H9 (cell line): ENCODE measurements at regions not wholly inside any gene's neighbourhood (a gene's known extent, or its start where the extent isn't known, plus 50 kb on each side); places are given as distances from the start of the nearest gene placed in this dataset.

Experiments used
- DNase-seq: peaks from one replicate; pipeline ENCODE4 v3.0.0-alpha.2; 2017
- H2AFZ ChIP-seq: one replicate; pipeline ENCODE4 v1.6.1; 2013; ENCODE audit warnings: mild to moderate bottlenecking, low read length, control low read depth, moderate library complexity
- H2AK5ac ChIP-seq: 2 replicates; pipeline ENCODE4 v1.6.1; 2013; ENCODE audit warnings: low read length, control low read depth, mixed read lengths; ENCODE audit not compliant: insufficient read length
- H2BK120ac ChIP-seq: one replicate; pipeline ENCODE4 v1.6.1; 2013; ENCODE audit warnings: low read depth, mild to moderate bottlenecking, low read length, control low read depth, inconsistent platforms; ENCODE audit not compliant: poor library complexity, severe bottlenecking
- H2BK12ac ChIP-seq: 2 replicates; pipeline ENCODE4 v1.6.1; 2013; ENCODE audit warnings: low read length, control low read depth, mixed read lengths, low read depth; ENCODE audit not compliant: insufficient read length
- H2BK15ac ChIP-seq: 2 replicates; pipeline ENCODE4 v1.6.1; 2013; ENCODE audit warnings: low read depth, low read length, control low read depth
- H2BK20ac ChIP-seq: one replicate; pipeline ENCODE4 v1.6.1; 2013; ENCODE audit warnings: low read depth, mild to moderate bottlenecking, low read length, control low read depth, inconsistent platforms; ENCODE audit not compliant: poor library complexity, severe bottlenecking
- H2BK5ac ChIP-seq: 2 replicates; pipeline ENCODE4 v1.6.1; 2013; ENCODE audit warnings: low read length, control low read depth, mixed read lengths; ENCODE audit not compliant: insufficient read length
- H3K14ac ChIP-seq: 2 replicates; pipeline ENCODE4 v1.6.1; 2013; ENCODE audit warnings: low read length, control low read depth; ENCODE audit not compliant: insufficient read depth
- H3K18ac ChIP-seq: 2 replicates; pipeline ENCODE4 v1.6.1; 2013; ENCODE audit warnings: low read depth, mild to moderate bottlenecking, mixed read lengths, low read length, control low read depth; ENCODE audit not compliant: insufficient read length
- H3K23ac ChIP-seq: 2 replicates; pipeline ENCODE4 v1.6.1; 2013; ENCODE audit warnings: low read length, control low read depth, mixed read lengths, low read depth; ENCODE audit not compliant: insufficient read length
- H3K23me2 ChIP-seq: 2 replicates; pipeline ENCODE4 v1.6.1; 2013; ENCODE audit warnings: low read depth, mild to moderate bottlenecking, mixed read lengths, low read length, control low read depth; ENCODE audit not compliant: insufficient read length, poor library complexity, severe bottlenecking
- H3K27ac ChIP-seq: 2 replicates; pipeline ENCODE4 v1.5.1; 2013; ENCODE audit warnings: low read length, control low read depth, mixed read lengths, low read depth; ENCODE audit not compliant: insufficient read length
- H3K27me3 ChIP-seq: 2 replicates; pipeline ENCODE4 v1.6.1; 2013; ENCODE audit warnings: low read length, control low read depth, inconsistent platforms; ENCODE audit not compliant: insufficient read depth
- H3K4ac ChIP-seq: 2 replicates; pipeline ENCODE4 v1.6.1; 2013; ENCODE audit warnings: low read depth, mild to moderate bottlenecking, control low read depth, inconsistent platforms, low read length, moderate library complexity
- H3K4me1 ChIP-seq: 2 replicates; pipeline ENCODE4 v1.6.1; 2013; ENCODE audit warnings: low read length, control low read depth, inconsistent platforms; ENCODE audit not compliant: insufficient read depth
- H3K4me2 ChIP-seq: 2 replicates; pipeline ENCODE4 v1.6.1; 2013; ENCODE audit warnings: low read length, control low read depth, mixed read lengths; ENCODE audit not compliant: insufficient read length, insufficient read depth
- H3K56ac ChIP-seq: 2 replicates; pipeline ENCODE4 v1.6.1; 2013; ENCODE audit warnings: low read depth, mild to moderate bottlenecking, mixed read lengths, low read length, control low read depth; ENCODE audit not compliant: insufficient read length
- H3K79me1 ChIP-seq: 2 replicates; pipeline ENCODE4 v1.6.1; 2013; ENCODE audit warnings: low read depth, mild to moderate bottlenecking, moderate library complexity, low read length, control low read depth, inconsistent platforms; ENCODE audit not compliant: insufficient read depth, poor library complexity, severe bottlenecking
- H3K79me2 ChIP-seq: 2 replicates; pipeline ENCODE4 v1.6.1; 2013; ENCODE audit warnings: low read length, control low read depth, inconsistent platforms; ENCODE audit not compliant: insufficient read depth
- H3K9ac ChIP-seq: 2 replicates; pipeline ENCODE4 v1.6.1; 2013; ENCODE audit warnings: low read length, control low read depth, mixed read lengths; ENCODE audit not compliant: insufficient read length; ENCODE audit errors: extremely low read depth
- H3K9me3 ChIP-seq: one replicate; pipeline ENCODE4 v1.6.1; 2013; ENCODE audit warnings: low read depth, low read length, inconsistent platforms; ENCODE audit not compliant: control insufficient read depth
- H3T11ph ChIP-seq: one replicate; pipeline ENCODE4 v1.6.1; 2013; ENCODE audit warnings: mild to moderate bottlenecking, low read length, control low read depth, inconsistent platforms
- H4K20me1 ChIP-seq: one replicate; pipeline ENCODE4 v1.6.1; 2013; ENCODE audit not compliant: control insufficient read depth, insufficient read length, insufficient read depth
- H4K5ac ChIP-seq: 2 replicates; pipeline ENCODE4 v1.6.1; 2013; ENCODE audit warnings: low read depth, mild to moderate bottlenecking, mixed read lengths, low read length, control low read depth; ENCODE audit not compliant: insufficient read length
- H4K8ac ChIP-seq: replicated peaks from 2 replicates; pipeline ENCODE4 v1.6.1; 2013; ENCODE audit warnings: low read length, control low read depth, mixed read lengths, low read depth; ENCODE audit not compliant: insufficient read length
- H4K91ac ChIP-seq: 2 replicates; pipeline ENCODE4 v1.6.1; 2013; ENCODE audit warnings: low read depth, mild to moderate bottlenecking, moderate library complexity, mixed read lengths, low read length, control low read depth; ENCODE audit not compliant: insufficient read length
- H3K27ac Mint-ChIP-seq, 3 experiments: 2 replicates in 2 of 3; 3 replicates in 1 of 3; pipeline ENCODE4 v1.8.0; 2020 to 2021; ENCODE audit warnings: mixed read lengths in 3 of 3, mild to moderate bottlenecking in 1 of 3, moderate library complexity in 1 of 3
- H3K27me3 Mint-ChIP-seq: 2 replicates; pipeline ENCODE4 v1.8.0; 2021; ENCODE audit warnings: low read depth, mild to moderate bottlenecking, moderate library complexity, mixed read lengths
- H3K36me3 Mint-ChIP-seq, 3 experiments: 2 replicates in 2 of 3; 3 replicates in 1 of 3; pipeline ENCODE4 v1.8.0; 2020 to 2021; ENCODE audit warnings: low read depth in 3 of 3, mixed read lengths in 3 of 3; ENCODE audit not compliant: insufficient read depth in 1 of 3
- H3K4me1 Mint-ChIP-seq, 2 experiments: 2 replicates each; pipeline ENCODE4 v1.8.0; 2020; ENCODE audit warnings: mixed read lengths in 2 of 2
- H3K4me3 Mint-ChIP-seq, 2 experiments: 2 replicates in 1 of 2; 3 replicates in 1 of 2; pipeline ENCODE4 v1.8.0; 2020 to 2021; ENCODE audit warnings: mild to moderate bottlenecking in 2 of 2, mixed read lengths in 2 of 2, moderate library complexity in 1 of 2
- H3K9me3 Mint-ChIP-seq, 2 experiments: 2 replicates in 1 of 2; 3 replicates in 1 of 2; pipeline ENCODE4 v1.8.0; 2020; ENCODE audit warnings: mild to moderate bottlenecking in 2 of 2, mixed read lengths in 2 of 2, moderate library complexity in 1 of 2
- CTCF ChIP-seq: fragments of 200-600 bp; sonication (generic); conservative IDR thresholded peaks from 3 replicates; pipeline ENCODE4 v1.8.0; 2021; ENCODE audit warnings: antibody characterized with exemption, mild to moderate bottlenecking
- WGBS: extraction: QIAGEN DNeasy Blood & Tissue Kit; methylation state at CpG from one replicate; pipeline ENCODE4 v1.1.7; 2013; ENCODE audit warnings: missing lambda C conversion rate, low lambda C conversion rate, mixed read lengths; ENCODE audit not compliant: insufficient read length; ENCODE audit errors: extremely low coverage; 5-methylcytosine and 5-hydroxymethylcytosine counted together

- Histone ChIP-seq H3K23ac (no peak overlapping the region), H4K8ac (no peak overlapping the region), H3K18ac (no peak overlapping the region), H2BK120ac (no peak overlapping the region), H2AFZ (no peak overlapping the region), H3K27ac (no peak overlapping the region), H3K14ac (no peak overlapping the region), H4K5ac (no peak overlapping the region), H3K9ac (no peak overlapping the region), H2BK5ac (no peak overlapping the region), H3K4ac (no peak overlapping the region), H3K56ac (no peak overlapping the region), H2BK12ac (no peak overlapping the region), H4K20me1 (no peaks in the 10 kb centered on the region), H3K9me3 (no peaks in the 10 kb centered on the region), H3K79me1 (no peaks in the 10 kb centered on the region), H4K91ac (no peak overlapping the region), H3K4me1 (no peaks in the 10 kb centered on the region), H3K79me2 (no peaks in the 10 kb centered on the region), H2BK20ac (no peak overlapping the region), H3T11ph (no peak overlapping the region), H3K27me3 (no peaks in the 10 kb centered on the region), H2AK5ac (no peak overlapping the region), H3K4me2 (no peak overlapping the region), H2BK15ac (no peak overlapping the region), H3K23me2 (no peaks in the 10 kb centered on the region)
- DNase-seq: no peak
- Mint-ChIP-seq H3K9me3 (no peaks in the 10 kb centered on the region; a peak in 1 of 5 replicates), H3K27me3 (peaks cover 15% of the 10 kb centered on the region), H3K4me1 (peaks cover 5 to 6% of the 10 kb centered on the region in 2 experiments; a peak in 3 of 4 replicates), H3K4me3 (no peak overlapping the region), H3K36me3 (no peaks in the 10 kb centered on the region), H3K27ac (no peak overlapping the region)
- no peak for TF ChIP-seq CTCF
- WGBS: no CpG with 5 or more reads among the region's 2 CpGs
Observed at GRCh38 chr7:127303102-127303501, 50.4 kb upstream of the GRM8 start.
